PC-9 (cell line): ENCODE measurements at regions not wholly inside any gene's neighbourhood (a gene's known extent, or its start where the extent isn't known, plus 50 kb on each side); places are given as distances from the start of the nearest gene placed in this dataset.
A peak's percentile ranks its signal among the peaks of the same experiment; 100 is the strongest.

ENCODE experiments used
- BruUV-seq: library from RNA; stranded (reverse); fragments of 400-500 nt; replicated peaks from 2 replicates; lab custom pipeline; 2021; lab: Mats Ljungman, UMichigan
- CTCF ChIA-PET: fragments of 300-600 bp; sonication (Branson Sonifier 250); formaldehyde crosslinking; loops from one replicate; lab custom pipeline; 2022; ENCODE audit warnings: antibody characterized with exemption; lab: Charles Lee
- POLR2A ChIA-PET: fragments of 300-600 bp; sonication (Branson Sonifier 250); formaldehyde crosslinking; loops from one replicate; lab custom pipeline; 2022; ENCODE audit warnings: antibody characterized with exemption; ENCODE audit not compliant: unreplicated experiment; lab: Charles Lee
- DNase-seq, 2 experiments: peaks; one replicate each; pipeline versions ENCODE4 v3.0.0 to v3.0.0-alpha.2; 2015 to 2022; ENCODE audit warnings: mixed read lengths in 1 of 2
- H2AFZ ChIP-seq: fragments of 200-600 bp; sonication (generic); 2 replicates; pipeline ENCODE4 v1.8.1; 2017; ENCODE audit warnings: antibody characterized with exemption
- H3F3A ChIP-seq: fragments of 200-600 bp; sonication (generic); 2 replicates; pipeline ENCODE4 v1.8.1; 2017; ENCODE audit warnings: antibody characterized with exemption, mild to moderate bottlenecking, low read depth; ENCODE audit not compliant: insufficient read depth
- H3K27ac ChIP-seq: fragments of 200-600 bp; sonication (generic); 2 replicates; pipeline ENCODE4 v1.6.1; 2016; ENCODE audit warnings: mixed run types
- H3K27me3 ChIP-seq: fragments of 200-600 bp; sonication (generic); 2 replicates; pipeline ENCODE4 v1.6.1; 2016; ENCODE audit warnings: low read depth, mixed run types; ENCODE audit not compliant: insufficient read depth
- H3K36me3 ChIP-seq: fragments of 200-600 bp; sonication (generic); 2 replicates; pipeline ENCODE4 v1.6.1; 2016; ENCODE audit warnings: low read depth, mixed run types
- H3K4me1 ChIP-seq: fragments of 200-600 bp; sonication (generic); replicated peaks from 2 replicates; pipeline ENCODE4 v1.6.1; 2016; ENCODE audit warnings: mixed run types; ENCODE audit not compliant: insufficient read depth
- H3K4me2 ChIP-seq: fragments of 200-600 bp; sonication (generic); 2 replicates; pipeline ENCODE4 v1.6.1; 2017; ENCODE audit warnings: mixed run types
- H3K4me3 ChIP-seq: fragments of 200-600 bp; sonication (generic); 2 replicates; pipeline ENCODE4 v1.6.1; 2016; ENCODE audit warnings: mixed run types
- H3K79me2 ChIP-seq: fragments of 200-600 bp; sonication (generic); 2 replicates; pipeline ENCODE4 v1.6.1; 2017; ENCODE audit warnings: low read depth, mixed run types
- H3K9me2 ChIP-seq: fragments of 200-600 bp; sonication (generic); 2 replicates; pipeline ENCODE4 v1.8.1; 2017; ENCODE audit warnings: mild to moderate bottlenecking; ENCODE audit not compliant: insufficient read depth
- H3K9me3 ChIP-seq: fragments of 200-600 bp; sonication (generic); 2 replicates; pipeline ENCODE4 v1.8.1; 2016; ENCODE audit warnings: low read depth; ENCODE audit not compliant: insufficient read depth
- H4K20me1 ChIP-seq: fragments of 200-600 bp; sonication (generic); 2 replicates; pipeline ENCODE4 v1.8.1; 2017; ENCODE audit not compliant: insufficient read depth
- EZH2 ChIP-seq: fragments of 200-600 bp; sonication (generic); IDR thresholded peaks from 2 replicates; pipeline ENCODE4 v1.8.0; 2017; ENCODE audit warnings: antibody characterized with exemption, low read depth
- intact Hi-C: fragments of 100-400 bp; cut with micrococcal nuclease; formaldehyde crosslinking; loops from one replicate; pipeline ENCODE4 v1.10.0; 2022; ENCODE audit not compliant: unreplicated experiment
- TF ChIP-seq, protein P1 (sequence below): fragments of 200-600 bp; sonication (generic); conservative IDR thresholded peaks from 2 replicates; pipeline ENCODE4 v1.6.1; 2017; ENCODE audit warnings: mixed run types, antibody characterized with exemption, mild to moderate bottlenecking, moderate library complexity

DNA sequence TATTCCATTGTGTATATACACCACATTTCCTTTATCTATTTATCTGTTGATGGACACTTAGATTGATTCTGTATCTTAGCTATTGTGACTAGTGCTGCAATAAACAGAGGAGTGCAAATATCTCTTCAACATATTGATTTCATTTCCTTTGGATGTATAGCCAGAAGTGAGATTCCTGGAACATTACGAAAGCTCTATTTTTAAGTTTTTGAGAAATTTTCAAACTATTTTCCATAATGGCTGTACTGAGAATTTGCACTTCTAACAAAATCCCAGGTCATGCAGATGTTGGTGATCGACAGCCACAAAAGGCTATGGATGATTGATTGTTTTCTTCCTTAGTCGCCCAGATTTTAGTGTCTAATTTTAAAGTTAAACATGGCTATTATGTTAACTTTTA lies 132.7 kb upstream of the MTAP start:
- Histone ChIP-seq H3K36me3 (no peaks in the 10 kb centered on the region), H3K9me3 (no peaks in the 10 kb centered on the region), H3K4me2 (no peak overlapping the region), H4K20me1 (no peaks in the 10 kb centered on the region), H3K9me2 (no peaks in the 10 kb centered on the region), H3K27me3 (no peaks in the 10 kb centered on the region), H3K27ac (no peak overlapping the region), H3K4me3 (no peak overlapping the region), H3K4me1 (no peaks in the 10 kb centered on the region), H3K79me2 (no peaks in the 10 kb centered on the region), H2AFZ (no peak overlapping the region), H3F3A (no peaks in the 10 kb centered on the region)
- intact Hi-C loops: no loop called here
- DNase-seq: no peak
- BruUV-seq: no TSS peak
- ChIA-PET POLR2A (no interaction called here), CTCF (no interaction called here)
- TF ChIP-seq, protein P1, sequence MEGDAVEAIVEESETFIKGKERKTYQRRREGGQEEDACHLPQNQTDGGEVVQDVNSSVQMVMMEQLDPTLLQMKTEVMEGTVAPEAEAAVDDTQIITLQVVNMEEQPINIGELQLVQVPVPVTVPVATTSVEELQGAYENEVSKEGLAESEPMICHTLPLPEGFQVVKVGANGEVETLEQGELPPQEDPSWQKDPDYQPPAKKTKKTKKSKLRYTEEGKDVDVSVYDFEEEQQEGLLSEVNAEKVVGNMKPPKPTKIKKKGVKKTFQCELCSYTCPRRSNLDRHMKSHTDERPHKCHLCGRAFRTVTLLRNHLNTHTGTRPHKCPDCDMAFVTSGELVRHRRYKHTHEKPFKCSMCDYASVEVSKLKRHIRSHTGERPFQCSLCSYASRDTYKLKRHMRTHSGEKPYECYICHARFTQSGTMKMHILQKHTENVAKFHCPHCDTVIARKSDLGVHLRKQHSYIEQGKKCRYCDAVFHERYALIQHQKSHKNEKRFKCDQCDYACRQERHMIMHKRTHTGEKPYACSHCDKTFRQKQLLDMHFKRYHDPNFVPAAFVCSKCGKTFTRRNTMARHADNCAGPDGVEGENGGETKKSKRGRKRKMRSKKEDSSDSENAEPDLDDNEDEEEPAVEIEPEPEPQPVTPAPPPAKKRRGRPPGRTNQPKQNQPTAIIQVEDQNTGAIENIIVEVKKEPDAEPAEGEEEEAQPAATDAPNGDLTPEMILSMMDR: no peak
- TF ChIP-seq EZH2: no peak

DNA sequence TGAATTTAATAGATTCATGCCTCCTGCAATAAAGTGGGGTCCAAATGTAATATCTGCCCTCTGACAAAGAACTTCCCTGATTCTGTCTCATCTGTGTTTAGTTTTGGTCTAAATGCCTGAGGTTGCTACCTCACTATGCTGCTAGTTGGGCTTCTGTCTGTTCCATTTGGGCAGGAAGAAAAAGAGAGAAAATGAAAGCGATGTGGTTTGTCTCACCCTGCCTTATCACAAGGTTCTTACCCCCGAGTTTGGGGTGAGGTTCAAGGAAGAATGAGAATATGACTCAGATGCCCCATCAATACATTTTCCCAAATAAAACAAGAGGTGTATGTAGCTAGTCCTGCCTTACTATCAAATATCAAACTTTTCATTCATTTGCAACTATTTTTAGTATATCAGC lies 132.1 kb upstream of the MTAP start:
- no TSS peak for BruUV-seq

DNA sequence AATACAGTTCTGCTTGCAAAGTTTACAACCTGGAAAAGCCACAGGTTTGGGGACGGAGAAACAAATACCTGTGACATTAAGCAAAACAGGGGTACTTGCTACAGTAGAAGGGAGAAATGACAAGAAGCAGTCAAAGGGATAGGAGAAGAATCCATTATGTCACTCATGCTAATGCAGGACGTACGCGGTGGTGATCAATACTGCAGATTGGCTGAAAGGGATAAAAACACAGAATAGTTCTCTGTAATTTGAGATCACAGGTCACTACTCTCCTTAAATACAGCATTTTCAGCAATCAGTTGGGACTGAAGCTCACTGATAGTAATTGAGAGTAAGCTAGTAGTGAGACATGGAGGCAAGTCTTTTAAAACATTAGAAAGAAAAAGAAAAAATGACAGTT lies 130.3 kb upstream of the MTAP start:
- Histone ChIP-seq H3K79me2 (no peaks in the 10 kb centered on the region), H3K27ac (no peak overlapping the region), H3K4me1 (peaks cover 5% of the 10 kb centered on the region; the same call in 1 of the 2 replicates), H3K9me2 (no peaks in the 10 kb centered on the region), H3F3A (no peaks in the 10 kb centered on the region), H4K20me1 (no peaks in the 10 kb centered on the region), H3K4me2 (no peak overlapping the region), H2AFZ (no peak overlapping the region), H3K9me3 (no peaks in the 10 kb centered on the region; the same call in 1 of the 2 replicates), H3K27me3 (no peaks in the 10 kb centered on the region), H3K4me3 (no peak overlapping the region), H3K36me3 (no peaks in the 10 kb centered on the region)
- TF ChIP-seq EZH2: no peak
- TF ChIP-seq, protein P1: no peak
- ChIA-PET POLR2A (no interaction called here), CTCF (no interaction called here)
- DNase-seq: no peak
- intact Hi-C loops: no loop called here
- no TSS peak for BruUV-seq

More for the DNA sequence above, 132.1 kb upstream of the MTAP start:
- H3K27me3 ChIP-seq: no peaks in the 10 kb centered on the region
- H3K27ac ChIP-seq: no peak overlapping the region
- H2AFZ ChIP-seq: peak overlapping the region; percentile 22; the same call in 1 of the 2 replicates
- ChIA-PET POLR2A (no interaction called here), CTCF (no interaction called here)
- no peak for DNase-seq
- intact Hi-C loops: no loop called here
- no peaks in the 10 kb centered on the region for H3K36me3 ChIP-seq
- no peaks in the 10 kb centered on the region for H3K9me2 ChIP-seq
- TF ChIP-seq, protein P1: no peak
- TF ChIP-seq EZH2: no peak
- no peaks in the 10 kb centered on the region for H4K20me1 ChIP-seq
- no peaks in the 10 kb centered on the region for H3K4me1 ChIP-seq
- H3F3A ChIP-seq: no peaks in the 10 kb centered on the region
- no peaks in the 10 kb centered on the region for H3K9me3 ChIP-seq
- no peaks in the 10 kb centered on the region for H3K79me2 ChIP-seq
- no peak overlapping the region for H3K4me3 ChIP-seq
- H3K4me2 ChIP-seq: no peak overlapping the region
